Upper lobe of left lung (tissue), 6 donors: ENCODE measurements at regions not wholly inside any gene's neighbourhood (a gene's known extent, or its start where the extent isn't known, plus 50 kb on each side); places are given as distances from the start of the nearest gene placed in this dataset.

ENCODE experiments used
- ATAC-seq, 2 donors: fragments of 200-7000 bp; cut with Tn5 transposase; one replicate each; pipeline ENCODE4 v1.9.1; 2022; ENCODE audit warnings: mild to moderate bottlenecking in 2 of 2, moderate library complexity in 2 of 2; ENCODE audit not compliant: low FRiP score in 2 of 2
- DNase-seq, 2 donors: peaks; one replicate each; pipeline ENCODE4 v3.0.0-alpha.2; 2019 to 2020
- H3K27ac ChIP-seq, 4 donors: fragments of 200-600 bp; sonication (generic); one replicate each; pipeline ENCODE4 v1.5.1; 2016 to 2019
- H3K27me3 ChIP-seq, 4 donors: fragments of 200-600 bp; sonication (generic); one replicate each; pipeline ENCODE4 v1.5.1; 2017 to 2019
- H3K36me3 ChIP-seq, 4 donors: fragments of 200-600 bp; sonication (generic); one replicate each; pipeline ENCODE4 v1.5.1; 2016 to 2019
- H3K4me1 ChIP-seq, 4 donors: fragments of 200-600 bp; sonication (generic); one replicate each; pipeline ENCODE4 v1.5.1; 2018 to 2019
- H3K4me3 ChIP-seq, 4 donors: fragments of 200-600 bp; sonication (generic); one replicate each; pipeline ENCODE4 v1.5.1; 2017 to 2019; ENCODE audit warnings: mild to moderate bottlenecking in 2 of 4, moderate library complexity in 1 of 4
- H3K9me3 ChIP-seq, 4 donors: fragments of 200-600 bp; sonication (generic); one replicate each; pipeline ENCODE4 v1.5.1; 2018 to 2019
- EP300 ChIP-seq, 4 donors: sonication (generic); formaldehyde crosslinking; IDR thresholded peaks; one replicate each; pipeline ENCODE4 v1.5.1; 2017; ENCODE audit warnings: antibody characterized with exemption in 4 of 4, control low read depth in 2 of 4
- POLR2A ChIP-seq, 4 donors: fragments of 450-650 bp; IDR thresholded peaks; one replicate each; pipeline ENCODE4 v1.5.1; 2016 to 2017; ENCODE audit warnings: antibody characterized with exemption in 4 of 4, mild to moderate bottlenecking in 2 of 4
- POLR2AphosphoS5 ChIP-seq, 2 donors: sonication (generic); formaldehyde crosslinking; IDR thresholded peaks; one replicate each; pipeline ENCODE4 v1.5.1; 2017; ENCODE audit warnings: antibody characterized with exemption in 2 of 2
- WGBS, 2 donors: methylation state at CpG; one replicate each; pipeline ENCODE4 v1.1.5; 2017 to 2018; 5-methylcytosine and 5-hydroxymethylcytosine counted together
- TF ChIP-seq, protein P1 (sequence below), 6 experiments: fragments of 450-650 bp in 4 of 6; fragments of 200-600 bp in 2 of 6; sonication (generic) in 2 of 6; IDR thresholded peaks; one replicate each; pipeline ENCODE4 v1.5.1; 2016 to 2019; ENCODE audit warnings: antibody characterized with exemption in 6 of 6
- donor health status: DM: no; HTN: no; CAD: no; lungs with moderate emphysema.
- donor health status: DM: no; HTN: yes; CAD: no; lungs with severe emphysema.

DNA sequence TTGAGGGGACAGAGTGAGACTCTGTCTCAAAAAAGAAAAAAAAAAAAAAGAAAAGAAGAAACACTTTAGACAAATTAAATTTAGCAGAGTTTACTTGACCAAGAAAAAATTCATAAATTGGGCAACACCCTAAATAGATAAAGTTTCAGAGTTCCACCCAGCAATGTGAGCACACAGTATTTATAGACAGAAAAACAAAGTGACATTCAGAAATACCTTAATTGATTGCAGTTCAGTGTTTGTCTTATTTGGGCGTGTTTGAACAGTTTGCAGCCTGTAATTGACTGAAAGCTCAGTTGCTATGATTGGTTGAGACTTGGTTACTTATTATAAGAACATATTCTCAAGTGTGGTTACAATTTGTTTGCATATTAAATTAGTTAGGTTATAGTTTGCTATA lies 603.5 kb upstream of the NEGR1 start:
- Histone ChIP-seq H3K27ac (no peak overlapping the region), H3K4me1 (no peaks in the 10 kb centered on the region), H3K9me3 (no peaks in the 10 kb centered on the region), H3K4me3 (no peak overlapping the region), H3K27me3 (no peaks in the 10 kb centered on the region), H3K36me3 (no peaks in the 10 kb centered on the region)
- WGBS, 2 donors: 58 to 73% methylated on average over 1 of the region's 1 CpG
- ATAC-seq (no peak), DNase-seq (no peak)
- TF ChIP-seq POLR2AphosphoS5 (IDR thresholded peaks at IDR 0.05): no peak
- TF ChIP-seq, protein P1, sequence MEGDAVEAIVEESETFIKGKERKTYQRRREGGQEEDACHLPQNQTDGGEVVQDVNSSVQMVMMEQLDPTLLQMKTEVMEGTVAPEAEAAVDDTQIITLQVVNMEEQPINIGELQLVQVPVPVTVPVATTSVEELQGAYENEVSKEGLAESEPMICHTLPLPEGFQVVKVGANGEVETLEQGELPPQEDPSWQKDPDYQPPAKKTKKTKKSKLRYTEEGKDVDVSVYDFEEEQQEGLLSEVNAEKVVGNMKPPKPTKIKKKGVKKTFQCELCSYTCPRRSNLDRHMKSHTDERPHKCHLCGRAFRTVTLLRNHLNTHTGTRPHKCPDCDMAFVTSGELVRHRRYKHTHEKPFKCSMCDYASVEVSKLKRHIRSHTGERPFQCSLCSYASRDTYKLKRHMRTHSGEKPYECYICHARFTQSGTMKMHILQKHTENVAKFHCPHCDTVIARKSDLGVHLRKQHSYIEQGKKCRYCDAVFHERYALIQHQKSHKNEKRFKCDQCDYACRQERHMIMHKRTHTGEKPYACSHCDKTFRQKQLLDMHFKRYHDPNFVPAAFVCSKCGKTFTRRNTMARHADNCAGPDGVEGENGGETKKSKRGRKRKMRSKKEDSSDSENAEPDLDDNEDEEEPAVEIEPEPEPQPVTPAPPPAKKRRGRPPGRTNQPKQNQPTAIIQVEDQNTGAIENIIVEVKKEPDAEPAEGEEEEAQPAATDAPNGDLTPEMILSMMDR (IDR thresholded peaks at IDR 0.05): no peak
- no peak for TF ChIP-seq POLR2A (IDR thresholded peaks at IDR 0.05)
- TF ChIP-seq EP300 (IDR thresholded peaks at IDR 0.05): no peak

GRCh38 chr1:72885017-72885416 lies 602.7 kb upstream of the NEGR1 start:
- no peak for TF ChIP-seq POLR2A (IDR thresholded peaks at IDR 0.05)
- no peak for TF ChIP-seq EP300 (IDR thresholded peaks at IDR 0.05)
- TF ChIP-seq, protein P1 (IDR thresholded peaks at IDR 0.05): no peak
- TF ChIP-seq POLR2AphosphoS5 (IDR thresholded peaks at IDR 0.05): no peak
- 31 to 45% methylated on average over 1 of the region's 1 CpG for WGBS, 2 donors

DNA sequence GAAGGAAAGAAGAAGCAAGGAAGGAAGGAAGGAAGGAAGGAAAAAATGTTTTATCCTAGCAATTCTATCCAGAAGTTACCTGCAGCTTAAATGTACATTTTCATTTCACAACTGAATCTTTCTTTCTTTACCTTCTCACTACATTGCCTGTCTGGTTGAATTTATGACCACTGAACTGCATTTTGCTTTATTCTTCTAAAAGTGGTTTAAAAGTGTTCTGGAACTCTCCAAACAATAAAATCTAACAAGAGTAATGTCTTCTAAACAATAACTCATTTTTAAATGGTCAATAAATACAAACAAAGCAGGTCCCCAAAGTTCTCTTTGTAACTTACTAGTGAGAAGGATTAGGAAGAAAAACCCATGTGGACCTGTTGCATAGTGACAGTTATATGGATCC lies 587.5 kb upstream of the NEGR1 start:
- no peak for TF ChIP-seq POLR2AphosphoS5 (IDR thresholded peaks at IDR 0.05)
- DNase-seq (no peak), ATAC-seq (no peak)
- Histone ChIP-seq H3K4me1 (no peaks in the 10 kb centered on the region), H3K27ac (no peak overlapping the region), H3K9me3 (no peaks in the 10 kb centered on the region), H3K27me3 (no peaks in the 10 kb centered on the region), H3K4me3 (no peak overlapping the region), H3K36me3 (no peaks in the 10 kb centered on the region)

More at GRCh38 chr1:72885017-72885416, 602.7 kb upstream of the NEGR1 start:
- Histone ChIP-seq H3K9me3 (no peaks in the 10 kb centered on the region), H3K4me3 (no peak overlapping the region), H3K27me3 (no peaks in the 10 kb centered on the region), H3K4me1 (no peaks in the 10 kb centered on the region), H3K27ac (no peak overlapping the region), H3K36me3 (no peaks in the 10 kb centered on the region)
- ATAC-seq: no peak
- no peak for DNase-seq

DNA sequence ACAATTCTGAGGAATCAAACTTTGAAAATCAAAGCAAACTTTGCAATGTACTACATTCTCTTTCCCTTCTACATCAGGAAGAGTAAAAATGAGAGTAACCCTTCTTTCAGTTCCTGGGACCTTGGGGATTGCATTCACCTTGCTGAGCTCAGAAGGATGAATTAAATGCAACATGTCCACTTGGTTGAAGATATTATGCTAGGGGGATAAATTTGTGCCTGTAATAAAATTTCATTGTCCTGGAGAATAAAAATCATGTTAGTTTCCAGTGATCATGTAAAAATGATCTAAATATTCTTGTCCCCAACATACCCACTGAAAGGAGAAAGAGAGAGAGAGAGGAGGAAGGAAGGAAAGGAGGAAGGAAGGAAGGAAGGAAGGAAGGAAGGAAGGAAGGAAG lies 587.1 kb upstream of the NEGR1 start:
- ATAC-seq: no peak
- Histone ChIP-seq H3K36me3 (no peaks in the 10 kb centered on the region), H3K4me3 (no peak overlapping the region), H3K4me1 (no peaks in the 10 kb centered on the region), H3K9me3 (no peaks in the 10 kb centered on the region), H3K27ac (no peak overlapping the region), H3K27me3 (no peaks in the 10 kb centered on the region)
- DNase-seq: no peak
- TF ChIP-seq, protein P1 (IDR thresholded peaks at IDR 0.05): no peak
- no peak for TF ChIP-seq POLR2A (IDR thresholded peaks at IDR 0.05)
- TF ChIP-seq EP300 (IDR thresholded peaks at IDR 0.05): no peak
- no peak for TF ChIP-seq POLR2AphosphoS5 (IDR thresholded peaks at IDR 0.05)

- DNase-seq: no peak
- TF ChIP-seq, protein P1 (IDR thresholded peaks at IDR 0.05): no peak
- no peak for TF ChIP-seq POLR2AphosphoS5 (IDR thresholded peaks at IDR 0.05)
- TF ChIP-seq POLR2A (IDR thresholded peaks at IDR 0.05): no peak
- TF ChIP-seq EP300 (IDR thresholded peaks at IDR 0.05): no peak
- WGBS, 2 donors: 55 to 64% methylated on average over 4 of the region's 4 CpGs
- no peaks in the 10 kb centered on the region for H3K4me1 ChIP-seq
- ATAC-seq: no peak
- no peaks in the 10 kb centered on the region for H3K9me3 ChIP-seq
- no peak overlapping the region for H3K4me3 ChIP-seq
- H3K27ac ChIP-seq: no peak overlapping the region
- H3K27me3 ChIP-seq: no peaks in the 10 kb centered on the region
- no peaks in the 10 kb centered on the region for H3K36me3 ChIP-seq
These were observed 569.3 kb upstream of the NEGR1 start for GRCh38 chr1:72851597-72851996.
